NCI-H146 treated with DMSO at 0.1 percent for 48 hours (cell line): ENCODE measurements at regions not wholly inside any gene's neighbourhood (a gene's known extent, or its start where the extent isn't known, plus 50 kb on each side); places are given as distances from the start of the nearest gene placed in this dataset.
"Not testable (repeated sequence)": the region's sequence is repeated elsewhere in the genome, so short reads cannot be mapped to it uniquely, and the experiment has no call there.

Source experiments
- DNase-seq: peaks from one replicate; lab custom pipeline; 2025; ENCODE audit not compliant: unreplicated experiment; lab: John Stamatoyannopoulos, UW

DNA sequence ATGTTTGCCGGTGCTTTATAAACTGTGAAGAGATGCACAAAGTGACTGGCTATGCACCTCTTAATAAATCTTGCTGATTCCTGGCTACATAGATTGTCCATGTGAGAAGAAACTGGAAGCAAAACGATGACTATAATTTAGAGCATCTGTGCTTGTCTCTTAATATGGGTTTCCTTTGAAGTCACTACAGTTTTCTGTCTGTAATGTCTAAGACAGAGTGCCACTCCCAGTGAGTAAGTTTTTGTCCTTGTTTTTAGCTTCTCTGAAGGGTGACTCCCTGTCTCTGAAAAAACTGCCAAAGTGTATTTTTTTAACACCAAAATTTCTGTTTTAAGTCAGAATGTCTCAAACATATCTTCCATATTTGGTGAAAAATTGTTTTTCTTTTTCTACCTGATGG is 175.1 kb downstream of the FASLG start:
- no peak for DNase-seq

DNA sequence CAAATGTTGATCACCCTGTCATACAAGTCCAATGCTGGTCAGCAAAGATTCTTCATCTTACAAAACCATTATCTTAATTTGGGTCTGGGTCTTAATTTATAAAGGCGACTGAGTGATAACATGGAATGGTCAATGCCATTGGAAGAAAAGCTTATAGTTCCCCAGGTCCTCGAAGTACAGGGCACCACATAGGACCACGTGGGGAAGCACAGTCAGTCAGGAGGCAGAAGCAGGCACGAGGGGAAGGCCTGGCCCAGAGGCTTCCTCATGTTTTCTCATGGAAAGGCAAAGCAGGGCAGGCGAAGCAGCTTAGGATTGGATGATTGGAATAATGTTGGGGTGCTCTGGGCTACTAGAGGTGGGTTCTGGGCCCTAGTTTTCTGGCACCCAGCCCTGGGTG is 175.7 kb downstream of the FASLG start:
- DNase-seq = no peak

DNA sequence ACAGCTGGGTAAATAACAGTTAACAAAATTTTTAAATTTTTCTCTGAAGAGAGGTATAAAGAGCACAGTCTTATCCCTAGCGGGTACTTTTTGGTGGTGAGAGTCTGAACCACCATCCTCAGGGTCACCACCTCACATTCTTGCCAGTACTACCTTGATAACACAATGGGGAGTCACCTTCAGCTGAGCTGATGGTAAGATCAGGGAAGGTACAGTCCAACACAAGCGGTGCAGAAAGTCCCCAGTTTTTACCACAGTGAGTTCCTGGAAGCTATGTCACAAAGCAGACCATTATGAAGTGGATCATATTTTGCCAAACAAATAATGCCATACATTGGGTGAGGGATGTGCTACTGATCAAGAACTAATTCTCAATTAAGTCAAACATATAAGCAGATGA is 176.9 kb downstream of the FASLG start:
- no peak for DNase-seq

DNA sequence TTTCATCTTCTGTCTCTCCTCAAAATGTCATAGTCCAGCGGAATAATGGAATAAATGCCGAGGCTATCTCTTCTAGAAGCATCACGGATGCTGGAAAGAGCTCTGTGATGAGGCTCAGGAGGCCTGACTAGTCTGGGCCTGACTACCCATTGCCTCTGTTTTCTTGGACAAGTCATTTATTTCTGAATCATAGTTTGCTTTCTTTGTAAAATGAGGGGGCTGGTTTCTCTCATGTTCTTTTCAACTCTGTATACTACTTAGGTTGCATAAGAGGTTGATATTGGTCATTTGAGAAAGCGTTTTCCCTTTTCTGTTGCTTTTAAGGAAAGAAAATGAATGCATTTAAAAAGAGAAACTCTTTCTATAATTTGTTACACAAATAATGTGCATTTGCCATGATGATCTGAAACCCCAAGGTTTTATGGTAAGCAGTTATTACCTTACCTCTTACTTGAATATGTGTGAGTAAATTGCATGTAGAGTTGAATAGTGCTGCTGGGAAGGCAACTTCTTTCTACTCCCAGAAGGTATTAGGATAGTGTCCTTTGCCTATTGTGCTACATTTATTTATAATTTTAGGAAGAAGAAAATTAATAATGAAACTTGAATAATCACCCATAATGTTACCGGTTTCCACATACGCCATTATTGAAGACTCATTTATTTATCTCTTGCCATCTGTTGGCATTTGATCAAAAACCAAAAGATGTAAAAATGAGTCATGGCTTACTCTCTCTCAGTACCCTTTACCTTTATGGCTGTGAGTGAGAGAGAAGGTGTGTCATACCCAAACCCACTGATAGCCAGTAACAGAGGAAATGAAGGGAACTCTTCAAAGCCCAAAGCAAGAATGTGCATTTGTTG is 179.1 kb downstream of the FASLG start:
- DNase-seq = no peak

DNA sequence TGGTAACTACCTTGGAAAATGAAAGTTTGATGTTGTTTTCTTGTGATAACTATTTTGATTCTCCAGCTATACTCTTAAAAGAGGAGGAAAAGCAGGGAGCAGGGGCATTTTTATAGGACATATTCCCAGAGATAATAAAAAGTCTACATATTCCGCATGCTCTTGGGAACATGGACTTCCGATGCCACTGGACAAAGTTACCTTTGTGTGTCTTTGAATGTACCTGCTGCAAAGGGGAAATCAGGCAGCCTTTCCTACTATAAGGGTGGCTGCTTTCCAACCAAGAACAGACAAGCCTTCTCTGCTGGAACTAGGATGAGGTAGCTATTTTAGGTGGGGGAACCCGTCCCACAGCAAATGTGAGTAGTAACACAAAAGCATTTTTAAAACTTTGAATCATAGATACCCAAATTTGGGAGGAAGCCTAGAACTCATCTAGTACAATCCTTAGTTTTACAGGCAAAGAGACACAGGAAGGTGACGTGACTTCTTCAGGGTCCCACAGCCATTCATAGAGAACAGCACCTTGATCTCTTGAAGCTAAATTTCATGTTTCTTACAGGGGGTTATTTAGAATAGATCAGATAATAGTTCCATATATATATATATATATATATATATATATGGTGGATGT is 179.9 kb downstream of the FASLG start:
- no peak for DNase-seq

DNA sequence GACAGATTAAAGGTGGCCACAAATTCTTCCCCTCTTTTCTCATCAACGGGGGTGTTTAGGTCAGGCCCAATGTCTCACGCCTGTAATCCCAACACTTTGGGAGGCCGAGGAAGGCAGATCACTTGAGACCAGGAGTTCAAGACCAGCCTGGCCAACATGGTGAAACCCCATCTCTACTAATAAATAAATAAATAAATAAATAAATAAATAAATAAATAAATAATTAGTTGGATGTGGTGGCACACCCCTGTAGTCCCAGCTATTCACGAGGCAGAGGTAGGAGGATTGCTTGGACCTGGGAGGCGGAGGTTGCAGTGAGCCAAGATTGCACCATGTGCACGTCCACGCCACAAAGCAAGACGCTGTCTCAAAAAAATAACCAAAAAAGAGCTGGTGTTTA is 180.7 kb downstream of the FASLG start:
- not testable (repeated sequence) for DNase-seq

DNA sequence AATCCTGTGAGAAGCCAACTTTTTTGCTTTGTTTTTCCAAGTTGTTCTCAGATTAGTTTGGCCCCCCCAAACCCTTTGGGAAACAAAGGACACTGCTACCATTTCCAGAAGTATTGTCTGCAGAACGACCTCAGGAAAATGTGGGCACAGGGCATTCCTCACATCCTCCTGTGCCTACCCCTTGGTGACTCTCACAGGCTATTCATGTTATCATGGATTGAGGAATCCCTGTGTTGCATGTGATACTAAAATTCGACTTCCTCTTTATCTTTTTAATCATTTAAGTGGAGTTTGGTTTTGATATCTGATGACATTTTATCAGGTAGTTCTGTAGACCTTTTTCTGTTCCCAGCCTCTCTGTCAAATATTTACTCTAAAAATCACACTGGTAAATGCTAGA is 184.5 kb downstream of the FASLG start:
- no peak for DNase-seq

DNA sequence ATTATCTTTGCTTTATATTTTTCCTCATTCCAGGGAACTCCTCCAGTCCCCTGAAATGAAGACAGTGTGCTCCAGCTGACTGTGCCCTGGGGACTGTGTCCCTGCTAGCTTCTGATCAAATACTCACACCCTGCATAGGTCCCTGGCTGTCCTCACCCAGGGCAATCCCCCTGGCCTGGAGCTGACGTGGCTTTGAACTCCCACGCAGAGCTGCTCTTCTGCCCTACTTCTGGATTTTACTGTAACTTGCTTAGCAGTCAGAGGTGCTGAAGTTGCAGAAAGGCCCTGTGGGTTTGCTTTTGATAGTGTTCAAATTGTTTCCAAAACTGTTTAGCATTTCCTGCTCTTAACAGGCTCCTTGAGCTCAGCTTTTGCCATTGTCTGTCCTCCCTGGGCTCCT is 186.5 kb downstream of the FASLG start:
- no peak for DNase-seq

DNA sequence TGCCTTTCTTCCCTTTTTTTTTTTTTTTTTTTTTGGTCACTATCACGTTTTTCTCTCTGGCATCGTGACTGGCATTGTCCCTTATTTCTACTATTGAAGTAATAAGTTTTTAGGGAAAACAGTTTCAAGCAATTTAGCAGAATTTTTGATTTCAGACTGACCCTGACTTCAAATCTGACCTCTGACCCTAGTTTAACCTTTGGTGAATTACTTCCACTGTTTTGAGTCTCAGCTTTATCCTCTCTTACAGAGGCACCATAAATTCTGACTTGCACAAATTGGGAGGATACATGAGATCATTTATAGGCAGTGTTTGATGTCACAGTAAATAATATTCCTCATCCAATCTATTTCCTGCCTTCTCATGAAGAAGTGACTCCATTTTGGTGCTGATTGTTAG is 187.0 kb downstream of the FASLG start:
- no peak for DNase-seq

DNA sequence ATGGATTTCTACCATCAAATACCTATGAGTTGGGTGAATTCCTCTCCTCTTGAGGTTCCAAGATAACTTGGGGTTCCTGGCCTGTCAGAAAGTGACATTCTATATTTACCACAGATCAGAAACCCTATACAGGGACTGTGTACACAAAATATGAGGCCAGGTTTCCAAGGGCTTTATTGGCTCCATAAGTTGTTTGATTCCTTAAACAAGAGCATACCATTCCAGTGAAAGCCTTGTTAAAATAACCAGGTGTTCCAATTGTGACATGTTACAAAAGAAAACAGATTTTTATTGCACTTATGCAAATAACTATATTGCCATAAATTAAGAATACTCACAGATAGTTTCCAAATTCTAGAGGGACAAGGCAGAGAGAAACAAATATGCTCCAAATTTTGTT is 188.9 kb downstream of the FASLG start:
- not testable (repeated sequence) for DNase-seq

DNA sequence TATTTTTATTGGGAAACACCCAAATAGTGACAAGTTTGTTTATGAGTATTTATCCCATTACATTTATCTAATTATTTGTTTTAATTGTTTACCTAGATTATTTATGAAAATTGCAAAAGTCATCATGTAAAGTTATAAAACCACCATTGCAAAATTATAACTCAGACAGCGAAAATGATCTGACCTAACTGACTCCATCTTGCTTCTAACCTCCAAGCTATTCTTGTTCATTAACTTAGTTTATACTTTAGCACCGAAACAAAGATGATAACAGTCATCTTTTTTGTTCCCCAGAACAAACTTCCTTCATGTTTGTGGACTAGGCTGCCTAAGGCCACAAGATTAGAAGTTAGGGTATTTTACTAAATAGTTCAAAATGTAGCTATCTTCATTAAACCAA is 190.8 kb downstream of the FASLG start:
- no peak for DNase-seq

DNA sequence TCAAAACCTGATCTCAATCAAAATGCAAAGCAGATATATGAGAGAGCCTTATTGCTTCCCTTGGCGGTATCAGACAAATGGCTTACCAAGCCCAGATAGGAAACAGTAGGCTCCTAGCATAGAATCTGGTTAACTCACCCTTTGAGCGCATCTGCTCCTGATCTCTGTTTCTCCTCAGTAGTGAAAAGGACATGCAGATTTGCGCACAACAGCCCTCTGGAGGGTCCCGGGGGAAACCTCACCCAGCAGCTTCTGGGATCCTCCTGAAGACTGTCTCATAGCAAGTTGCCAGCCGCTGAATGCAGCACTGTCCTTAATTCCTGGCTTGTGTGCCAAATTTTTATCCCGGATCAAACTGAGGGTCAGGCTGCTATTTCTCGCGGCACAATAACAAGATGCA is 192.2 kb downstream of the FASLG start:
- no peak for DNase-seq

DNA sequence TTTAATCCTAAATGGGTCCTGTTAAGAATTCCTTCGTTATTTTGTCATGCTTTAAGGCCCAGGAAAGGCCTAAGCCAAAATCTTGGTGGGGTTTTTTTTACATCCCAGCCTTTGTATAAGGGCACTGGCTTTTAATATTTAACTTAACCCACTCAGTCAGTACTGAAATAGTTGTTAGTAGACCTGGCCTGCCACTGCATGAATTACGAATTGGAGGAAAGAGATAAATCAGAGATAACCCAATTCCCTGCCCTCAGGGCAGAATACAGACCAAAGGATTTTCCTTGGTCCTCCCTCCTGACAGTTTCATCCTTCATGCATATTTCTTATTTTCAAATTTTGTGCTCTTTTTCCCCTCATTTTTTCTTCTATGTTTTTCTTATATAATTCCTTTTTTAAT is 193.0 kb downstream of the FASLG start:
- no peak for DNase-seq

DNA sequence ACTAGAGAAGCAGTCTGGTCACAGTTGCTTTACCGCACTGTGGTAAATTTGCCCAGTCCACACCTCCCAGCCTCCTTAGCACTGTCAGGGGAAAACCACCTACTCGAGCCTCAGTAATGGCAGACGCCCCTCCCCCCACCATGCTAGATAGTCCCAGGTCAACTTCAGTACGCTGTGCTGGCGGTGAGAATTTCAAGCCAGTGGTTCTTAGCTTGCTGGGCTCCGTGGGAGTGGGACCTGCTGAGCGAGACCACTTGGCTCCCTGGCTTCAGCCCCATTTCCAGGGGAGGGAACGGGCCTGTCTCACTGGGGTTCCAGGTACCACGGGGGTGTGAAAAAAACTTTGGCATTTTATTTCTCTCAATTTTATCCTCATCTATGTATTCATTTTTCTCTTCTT is 194.8 kb downstream of the TNFSF18 start:
- not testable (repeated sequence) for DNase-seq

DNA sequence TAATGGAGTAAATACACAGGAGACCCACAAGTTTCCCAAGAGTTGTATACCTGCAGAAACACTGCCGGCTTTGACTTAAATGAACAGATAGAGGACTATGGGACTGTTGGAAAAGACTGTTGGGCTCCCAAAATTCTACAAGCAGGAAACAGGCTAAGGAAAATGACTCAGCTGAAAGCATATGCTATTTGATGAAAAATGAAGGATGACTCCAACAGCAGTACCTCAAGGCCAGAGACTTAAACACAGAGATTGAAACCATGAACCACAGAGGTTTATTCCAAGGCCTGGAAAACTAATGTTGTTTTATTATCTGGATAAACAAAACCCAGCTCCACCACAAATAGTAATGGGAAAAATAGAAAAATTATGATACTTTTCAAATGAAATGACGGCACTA is 187.7 kb downstream of the TNFSF18 start:
- DNase-seq = no peak

DNA sequence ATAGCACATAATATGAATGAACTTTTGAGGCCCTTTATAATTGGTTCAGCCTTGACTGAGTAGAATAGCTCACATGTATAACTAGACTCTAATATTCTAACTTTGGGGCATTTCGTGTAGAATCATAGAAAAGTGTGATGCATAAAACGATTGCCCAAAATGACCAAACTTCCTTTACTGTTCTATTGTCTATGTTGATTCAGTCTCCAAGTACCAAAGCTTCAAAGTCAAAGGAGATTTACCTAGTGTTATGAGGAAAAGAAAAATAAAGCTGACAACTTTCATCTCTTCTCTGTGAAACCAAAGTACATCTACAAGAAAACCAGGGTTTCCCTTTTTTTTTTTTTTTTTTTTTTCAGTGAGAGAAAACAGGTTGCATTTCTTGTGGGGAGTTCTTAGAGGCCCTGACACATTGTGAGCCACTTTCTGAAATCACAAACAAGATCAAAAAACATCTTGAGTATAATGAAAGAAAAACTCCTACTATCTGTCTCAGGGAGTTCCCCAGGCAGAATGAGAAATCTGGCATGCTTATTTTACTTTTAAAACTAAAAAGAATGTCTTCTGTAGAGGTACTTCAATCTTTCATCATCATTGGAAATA is 183.4 kb downstream of the TNFSF18 start:
- DNase-seq = no peak

DNA sequence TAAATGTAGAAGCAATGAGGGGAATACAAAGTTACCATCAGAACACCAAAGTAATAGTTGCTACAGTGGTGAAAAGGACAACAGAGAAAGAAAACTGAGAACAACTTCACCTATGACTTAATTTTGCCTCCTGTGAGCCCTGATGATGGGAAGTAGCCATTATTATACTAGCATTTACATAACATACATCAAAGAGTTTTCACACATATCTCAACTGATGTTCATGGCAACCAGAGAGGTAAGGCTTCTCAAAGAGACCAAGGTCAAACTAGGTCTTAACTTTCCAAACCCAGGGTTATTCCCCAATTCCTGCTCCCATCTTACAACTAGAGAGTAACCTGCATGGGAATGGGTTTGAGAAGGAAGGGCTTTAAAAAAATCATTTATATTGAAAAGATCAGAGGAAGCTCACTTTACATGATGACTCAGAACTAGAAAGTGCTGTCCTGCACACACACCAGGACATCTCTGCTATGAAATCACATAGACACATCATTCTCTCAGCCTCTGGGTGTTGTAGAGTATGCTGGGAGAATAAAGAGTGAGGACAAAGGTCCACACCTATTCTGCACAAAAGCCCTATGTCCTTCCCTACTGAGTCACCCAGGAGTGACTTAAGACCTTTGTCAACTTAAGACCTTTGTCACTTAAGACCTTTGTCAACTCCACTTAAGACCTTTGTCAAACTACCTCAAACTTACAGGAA is 179.7 kb downstream of the TNFSF18 start:
- DNase-seq = no peak

DNA sequence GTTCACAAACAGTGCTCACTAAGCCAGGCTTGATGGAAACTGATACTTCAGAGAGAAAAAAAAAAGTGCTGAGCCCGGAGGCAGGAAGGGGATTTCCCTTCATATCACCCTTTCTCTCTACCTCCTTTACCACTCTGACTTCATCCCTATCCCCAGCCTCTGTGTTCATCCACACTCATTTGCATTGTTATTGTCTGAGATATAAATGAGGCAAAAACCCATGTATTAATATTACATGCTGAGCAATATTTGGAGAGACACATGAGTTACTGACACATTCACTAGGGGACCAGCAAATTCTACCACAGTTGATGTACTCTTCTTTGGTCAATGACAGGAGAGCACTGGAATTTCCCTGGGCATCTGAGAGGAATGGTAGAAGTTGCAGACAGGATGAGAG is 175.8 kb downstream of the TNFSF18 start:
- DNase-seq = no peak

DNA sequence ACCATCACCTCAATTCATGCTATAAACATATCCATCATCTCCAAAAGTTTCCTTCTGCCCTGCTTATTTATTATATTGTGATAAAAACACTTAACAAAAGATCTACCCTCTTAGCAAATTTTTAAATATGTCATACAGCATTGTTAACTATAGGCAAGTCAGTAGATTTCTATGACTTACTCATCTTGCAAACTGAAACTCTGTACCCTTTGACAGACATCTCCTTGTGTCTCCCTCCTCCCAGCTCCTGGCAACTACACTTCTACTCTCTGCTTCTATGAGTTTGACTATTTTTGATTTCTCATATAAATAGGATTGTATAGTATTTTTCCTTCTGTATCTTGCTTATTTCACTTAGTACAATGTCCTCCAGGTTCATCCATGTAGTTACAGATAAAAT is 174.8 kb downstream of the TNFSF18 start:
- no peak for DNase-seq

DNA sequence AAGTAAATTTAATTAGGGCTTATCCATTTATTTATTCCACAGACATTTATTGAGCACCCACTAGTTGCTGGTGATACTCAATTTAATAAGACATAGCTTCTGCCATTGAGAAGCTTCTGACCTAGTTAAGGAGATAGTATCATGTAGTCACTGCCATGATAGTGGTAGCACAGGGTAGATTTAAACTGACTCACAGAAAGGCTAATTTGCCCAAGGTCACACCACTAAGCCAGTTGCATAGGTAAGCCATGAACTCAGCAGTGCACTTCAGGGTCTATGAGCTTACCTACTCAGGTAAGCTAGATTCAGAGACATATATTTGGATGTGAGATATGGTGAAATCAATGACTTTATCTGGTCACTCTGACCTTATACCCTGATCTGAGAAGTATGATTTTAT is 168.4 kb downstream of the TNFSF18 start:
- DNase-seq = no peak

DNA sequence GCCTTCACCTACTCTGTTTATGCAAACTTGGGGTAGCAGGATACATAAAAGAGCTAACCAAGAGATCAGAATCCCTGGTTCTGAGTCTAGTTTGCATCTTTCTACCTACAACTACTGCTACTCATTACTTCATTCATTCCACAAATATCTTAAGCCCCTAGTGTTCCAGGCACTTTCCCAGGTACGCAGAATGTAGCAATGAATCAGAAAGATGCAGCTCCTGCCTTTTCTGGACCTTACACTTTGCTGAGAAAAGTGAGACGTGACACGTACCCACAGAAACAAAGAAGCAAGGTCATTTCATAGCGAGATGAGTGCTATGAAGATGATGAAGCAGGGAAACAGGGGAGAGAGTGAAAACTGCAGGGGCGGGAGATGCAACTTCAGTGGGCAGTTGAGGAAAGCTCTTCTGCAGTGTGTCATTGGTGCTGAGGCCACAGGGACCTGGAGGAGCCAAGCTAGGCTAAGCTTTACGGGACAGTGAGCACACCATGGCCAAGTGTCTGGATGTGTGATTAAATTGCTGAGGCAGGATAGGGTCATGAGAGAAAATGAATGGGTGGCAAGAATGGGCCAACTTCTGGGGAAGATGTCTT is 167.9 kb downstream of the TNFSF18 start:
- no peak for DNase-seq
